PC-3 (cell line): ENCODE measurements at regions not wholly inside any gene's neighbourhood (a gene's known extent, or its start where the extent isn't known, plus 50 kb on each side); places are given as distances from the start of the nearest gene placed in this dataset.

ENCODE experiments used
- ATAC-seq: fragments of 200-7000 bp; cut with Tn5 transposase; 2 replicates; pipeline ENCODE4 v1.9.1; 2020; ENCODE audit warnings: mild to moderate bottlenecking, moderate library complexity
- BruUV-seq: library from RNA; stranded (reverse); fragments of 400-500 nt; replicated peaks from 2 replicates; lab custom pipeline; 2021; lab: Mats Ljungman, UMichigan
- CTCF ChIA-PET: fragments of 300-600 bp; sonication (Branson Sonifier 250); formaldehyde crosslinking; loops from one replicate; lab custom pipeline; 2022; ENCODE audit warnings: antibody characterized with exemption; lab: Charles Lee
- POLR2A ChIA-PET: fragments of 300-600 bp; sonication (Branson Sonifier 250); formaldehyde crosslinking; loops from one replicate; lab custom pipeline; 2022; ENCODE audit warnings: antibody characterized with exemption; ENCODE audit not compliant: unreplicated experiment; lab: Charles Lee
- DNase-seq: peaks from one replicate; pipeline ENCODE4 v3.0.0-alpha.2; 2015
- H2AFZ ChIP-seq: fragments of 300-600 bp; sonication (generic); 2 replicates; pipeline ENCODE4 v1.6.0; 2016; ENCODE audit warnings: antibody characterized with exemption, low read length
- H3F3A ChIP-seq: fragments of 300-600 bp; sonication (generic); one replicate; pipeline ENCODE4 v1.6.0; 2017; ENCODE audit warnings: antibody characterized with exemption, low read length, control low read depth, mild to moderate bottlenecking; ENCODE audit not compliant: unreplicated experiment
- H3K27ac ChIP-seq: fragments of 300-600 bp; sonication (generic); 2 replicates; pipeline ENCODE4 v1.5.1; 2016; ENCODE audit warnings: mild to moderate bottlenecking, low read length
- H3K27me3 ChIP-seq: fragments of 300-600 bp; sonication (generic); 2 replicates; pipeline ENCODE4 v1.6.1; 2016; ENCODE audit warnings: low read length, mixed read lengths
- H3K36me3 ChIP-seq: fragments of 300-600 bp; sonication (generic); 2 replicates; pipeline ENCODE4 v1.6.1; 2016; ENCODE audit warnings: low read depth, mixed run types, low read length, mixed read lengths
- H3K4me1 ChIP-seq: fragments of 300-600 bp; sonication (generic); 2 replicates; pipeline ENCODE4 v1.5.1; 2016; ENCODE audit warnings: low read length; ENCODE audit not compliant: insufficient read depth
- H3K4me2 ChIP-seq: fragments of 300-600 bp; sonication (generic); 2 replicates; pipeline ENCODE4 v1.6.0; 2016; ENCODE audit warnings: low read length
- H3K4me3 ChIP-seq: fragments of 300-600 bp; sonication (generic); 2 replicates; pipeline ENCODE4 v1.5.1; 2016; ENCODE audit warnings: mild to moderate bottlenecking, low read length, mixed read lengths
- H3K79me2 ChIP-seq: fragments of 300-600 bp; sonication (generic); 2 replicates; pipeline ENCODE4 v1.6.1; 2017; ENCODE audit warnings: low read length, mixed read lengths
- H3K9ac ChIP-seq: fragments of 300-600 bp; sonication (generic); 2 replicates; pipeline ENCODE4 v1.6.0; 2016; ENCODE audit warnings: mild to moderate bottlenecking, low read length
- H3K9me2 ChIP-seq: fragments of 300-600 bp; sonication (generic); replicated peaks from 2 replicates; pipeline ENCODE4 v1.6.1; 2016; ENCODE audit warnings: mixed run types, low read length, mixed read lengths
- H3K9me3 ChIP-seq: fragments of 300-600 bp; sonication (generic); 2 replicates; pipeline ENCODE4 v1.6.1; 2016; ENCODE audit warnings: low read length, mixed read lengths
- H4K20me1 ChIP-seq: fragments of 300-600 bp; sonication (generic); 2 replicates; pipeline ENCODE4 v1.6.1; 2016; ENCODE audit warnings: low read length, mixed read lengths
- EZH2 ChIP-seq: fragments of 300-600 bp; sonication (generic); IDR thresholded peaks from one replicate; pipeline ENCODE4 v1.6.1; 2017; ENCODE audit warnings: antibody characterized with exemption, mild to moderate bottlenecking, low read length; ENCODE audit not compliant: unreplicated experiment
- EZH2phosphoT487 ChIP-seq: fragments of 300-600 bp; sonication (generic); IDR thresholded peaks from 2 replicates; pipeline ENCODE4 v1.6.1; 2018; ENCODE audit warnings: mild to moderate bottlenecking, antibody characterized with exemption, low read length, borderline replicate concordance
- intact Hi-C: fragments of 100-400 bp; cut with micrococcal nuclease; formaldehyde crosslinking; loops from 2 replicates; pipeline ENCODE4 v1.9.0; 2023
- TF ChIP-seq, protein P1 (sequence below): fragments of 300-600 bp; sonication (generic); conservative IDR thresholded peaks from 2 replicates; pipeline ENCODE4 v1.5.1; 2017; ENCODE audit warnings: antibody characterized with exemption, low read depth, mild to moderate bottlenecking, low read length

DNA sequence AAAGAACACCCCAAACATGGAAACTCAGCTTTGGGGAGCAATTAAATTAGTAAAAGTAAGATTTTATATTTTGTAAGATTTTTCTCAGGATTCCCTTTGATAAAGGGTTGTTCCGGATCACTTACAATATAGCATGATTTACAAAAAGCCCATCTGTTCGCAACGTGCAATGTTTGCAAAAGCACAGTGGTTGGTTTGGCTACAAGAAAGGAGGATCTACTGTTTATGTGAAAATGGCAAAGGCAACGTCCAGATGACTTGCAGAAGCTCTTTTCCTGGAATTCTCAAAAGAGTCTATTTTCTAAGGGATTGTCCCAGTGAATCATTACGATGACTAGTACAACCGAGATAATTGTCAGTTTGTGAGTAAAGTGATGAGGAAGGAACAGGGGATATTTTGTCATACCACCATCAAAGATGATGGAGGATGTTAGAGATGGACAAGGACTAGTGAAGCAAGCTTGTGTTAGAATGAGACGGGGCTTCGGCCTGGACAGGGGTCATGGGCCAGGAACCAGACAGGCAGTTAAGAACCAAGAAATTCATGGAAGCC is 71.6 kb downstream of the CRYGS start:
- no peaks in the 10 kb centered on the region for H3K79me2 ChIP-seq
- ATAC-seq (no peak), DNase-seq (peak; percentile 25)
- peaks cover 12% of the 10 kb centered on the region; the same call in 1 of the 2 replicates for H3K4me1 ChIP-seq
- H3K27ac ChIP-seq: no peak overlapping the region
- H3K4me2 ChIP-seq: no peak overlapping the region
- no peak overlapping the region for H3K9ac ChIP-seq
- H2AFZ ChIP-seq: no peak overlapping the region
- no TSS peak for BruUV-seq
- H3F3A ChIP-seq: no peaks in the 10 kb centered on the region
- no peak overlapping the region for H3K4me3 ChIP-seq
- H3K9me2 ChIP-seq: no peaks in the 10 kb centered on the region
- H3K36me3 ChIP-seq: no peaks in the 10 kb centered on the region
- POLR2A ChIA-PET: no interaction called here
- H3K9me3 ChIP-seq: no peaks in the 10 kb centered on the region
- CTCF ChIA-PET: no interaction called here
- intact Hi-C loops: no loop called here
- TF ChIP-seq EZH2 (no peak), EZH2phosphoT487 (no peak)
- TF ChIP-seq, protein P1, sequence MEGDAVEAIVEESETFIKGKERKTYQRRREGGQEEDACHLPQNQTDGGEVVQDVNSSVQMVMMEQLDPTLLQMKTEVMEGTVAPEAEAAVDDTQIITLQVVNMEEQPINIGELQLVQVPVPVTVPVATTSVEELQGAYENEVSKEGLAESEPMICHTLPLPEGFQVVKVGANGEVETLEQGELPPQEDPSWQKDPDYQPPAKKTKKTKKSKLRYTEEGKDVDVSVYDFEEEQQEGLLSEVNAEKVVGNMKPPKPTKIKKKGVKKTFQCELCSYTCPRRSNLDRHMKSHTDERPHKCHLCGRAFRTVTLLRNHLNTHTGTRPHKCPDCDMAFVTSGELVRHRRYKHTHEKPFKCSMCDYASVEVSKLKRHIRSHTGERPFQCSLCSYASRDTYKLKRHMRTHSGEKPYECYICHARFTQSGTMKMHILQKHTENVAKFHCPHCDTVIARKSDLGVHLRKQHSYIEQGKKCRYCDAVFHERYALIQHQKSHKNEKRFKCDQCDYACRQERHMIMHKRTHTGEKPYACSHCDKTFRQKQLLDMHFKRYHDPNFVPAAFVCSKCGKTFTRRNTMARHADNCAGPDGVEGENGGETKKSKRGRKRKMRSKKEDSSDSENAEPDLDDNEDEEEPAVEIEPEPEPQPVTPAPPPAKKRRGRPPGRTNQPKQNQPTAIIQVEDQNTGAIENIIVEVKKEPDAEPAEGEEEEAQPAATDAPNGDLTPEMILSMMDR: no peak
- H4K20me1 ChIP-seq: no peaks in the 10 kb centered on the region
- H3K27me3 ChIP-seq: peaks cover 4% of the 10 kb centered on the region; the same call in 1 of the 2 replicates

DNA sequence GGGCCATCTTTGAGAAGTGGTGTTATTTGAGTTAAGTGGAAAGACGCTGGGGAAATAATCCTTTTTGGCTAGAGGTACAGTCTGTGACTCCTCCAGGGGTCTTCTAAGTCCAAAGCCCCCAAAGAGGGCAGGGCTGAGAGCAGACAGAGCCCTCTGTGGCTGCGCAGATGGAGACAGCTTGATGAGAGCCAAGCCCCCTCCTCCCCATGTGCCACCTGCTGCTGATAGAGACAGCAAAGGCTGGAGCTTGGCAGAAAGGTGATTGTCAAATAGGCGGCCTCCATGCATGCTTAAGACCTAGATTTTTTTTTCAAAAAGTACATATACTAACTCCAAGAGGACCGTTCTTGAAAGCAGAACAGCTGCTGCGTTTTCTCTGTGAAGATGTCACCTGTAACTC is 72.4 kb downstream of the CRYGS start:
- H3K27ac ChIP-seq: no peak overlapping the region
- H2AFZ ChIP-seq: no peak overlapping the region
- no TSS peak for BruUV-seq
- no peak overlapping the region for H3K4me3 ChIP-seq
- DNase-seq (no peak), ATAC-seq (no peak)
- H3F3A ChIP-seq: no peaks in the 10 kb centered on the region
- H3K9ac ChIP-seq: no peak overlapping the region
- CTCF ChIA-PET: interaction anchor here (0.6 kb wide), 1 partner anchor 18 kb away, joined by 3 read pairs; no protein-coding TSS in a partner anchor
- TF ChIP-seq EZH2: no peak
- TF ChIP-seq EZH2phosphoT487: no peak
- TF ChIP-seq, protein P1: no peak
- intact Hi-C loops: no loop called here
- peaks cover 4% of the 10 kb centered on the region; the same call in 1 of the 2 replicates for H3K27me3 ChIP-seq
- no peak overlapping the region for H3K4me2 ChIP-seq
- no peaks in the 10 kb centered on the region for H3K9me3 ChIP-seq
- H3K79me2 ChIP-seq: no peaks in the 10 kb centered on the region
- H3K9me2 ChIP-seq: no peaks in the 10 kb centered on the region
- H4K20me1 ChIP-seq: no peaks in the 10 kb centered on the region
- H3K4me1 ChIP-seq: peaks cover 13% of the 10 kb centered on the region; the same call in 1 of the 2 replicates
- H3K36me3 ChIP-seq: no peaks in the 10 kb centered on the region
- POLR2A ChIA-PET: no interaction called here

DNA sequence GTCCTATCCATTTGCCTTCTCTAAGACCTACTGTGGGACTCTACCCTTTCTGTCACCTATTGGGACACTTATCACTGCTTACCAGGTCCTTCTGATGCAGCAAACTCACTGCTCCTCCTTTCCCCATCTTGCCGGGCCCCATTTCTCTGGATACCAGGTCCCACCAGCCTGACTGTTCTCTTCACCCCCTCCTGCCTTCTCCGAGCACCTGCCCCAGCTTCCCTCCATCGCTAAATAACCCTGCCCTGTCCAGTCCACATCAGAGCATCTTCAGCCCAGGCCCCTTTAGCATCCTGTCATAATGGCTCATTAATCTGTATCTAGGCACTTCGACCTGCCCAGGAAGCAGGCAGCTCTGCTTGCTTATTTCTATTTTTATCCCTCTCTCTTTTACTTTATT is 74.7 kb downstream of the CRYGS start:
- Histone ChIP-seq H3F3A (no peaks in the 10 kb centered on the region), H3K27me3 (peaks cover 4% of the 10 kb centered on the region; the same call in 1 of the 2 replicates), H3K36me3 (no peaks in the 10 kb centered on the region), H3K79me2 (no peaks in the 10 kb centered on the region), H3K9me2 (no peaks in the 10 kb centered on the region), H3K4me1 (peaks cover 13% of the 10 kb centered on the region; the same call in 1 of the 2 replicates), H2AFZ (no peak overlapping the region), H4K20me1 (no peaks in the 10 kb centered on the region), H3K9ac (no peak overlapping the region), H3K4me3 (no peak overlapping the region), H3K9me3 (no peaks in the 10 kb centered on the region), H3K27ac (no peak overlapping the region), H3K4me2 (no peak overlapping the region)
- intact Hi-C loops: no loop called here
- POLR2A ChIA-PET: no interaction called here
- ATAC-seq (no peak), DNase-seq (no peak)
- BruUV-seq: no TSS peak
- TF ChIP-seq EZH2 (no peak), EZH2phosphoT487 (no peak)
- TF ChIP-seq, protein P1: no peak
- CTCF ChIA-PET: no interaction called here
